GM19455 (cell line): ENCODE measurements at regions not wholly inside any gene's neighbourhood (a gene's known extent, or its start where the extent isn't known, plus 50 kb on each side); places are given as distances from the start of the nearest gene placed in this dataset.

Experiments used
- ATAC-seq: cut with Tn5 transposase; IDR thresholded peaks from one replicate; pipeline ENCODE4 v1.9.1; 2021; ENCODE audit not compliant: unreplicated experiment

DNA sequence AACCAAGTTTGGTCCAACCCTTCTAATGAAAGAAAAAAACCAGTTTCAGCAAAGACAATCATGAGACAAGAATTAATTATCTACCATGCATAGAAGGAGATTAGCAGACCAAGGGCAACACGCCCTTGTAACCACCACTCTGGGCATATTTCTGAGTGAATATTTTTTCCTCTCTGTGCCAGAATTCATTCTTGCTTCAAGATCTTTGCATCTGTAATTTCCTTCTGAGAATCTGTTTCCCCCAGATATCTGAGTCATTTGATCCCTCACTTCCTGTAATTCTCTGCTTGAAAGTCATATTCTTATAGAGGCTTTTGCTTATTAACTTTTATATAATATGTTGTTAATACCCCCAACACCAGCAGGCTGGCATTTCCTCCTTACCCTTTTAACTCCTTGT is 243.7 kb downstream of the SLC16A7 start:
- no peak for ATAC-seq

DNA sequence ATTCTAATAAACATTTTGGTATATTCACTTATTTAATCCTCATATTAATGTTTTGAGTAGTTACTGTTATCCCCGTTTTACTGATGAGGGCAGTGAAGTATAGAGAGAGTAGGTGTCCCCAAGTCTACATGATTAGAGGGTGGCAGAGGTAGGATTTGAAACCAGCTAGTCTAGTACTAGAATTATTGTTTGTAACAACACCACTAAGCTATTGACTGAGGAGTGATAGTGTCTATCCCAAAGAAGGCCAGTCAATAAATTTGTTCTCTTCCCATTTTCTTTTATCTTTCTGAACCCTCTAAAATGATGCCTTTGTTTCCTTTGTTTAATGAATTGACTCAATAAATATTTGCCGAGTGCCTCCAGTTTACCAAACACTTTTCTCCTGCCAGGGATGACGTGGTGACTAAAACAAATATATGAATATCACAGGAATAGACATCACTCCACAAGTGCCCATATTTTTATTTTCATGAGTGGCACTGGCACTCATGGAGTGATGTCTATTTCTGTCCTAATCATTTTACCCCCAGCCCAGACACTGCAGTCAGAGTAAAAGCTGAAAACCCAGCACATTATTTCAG is 247.5 kb downstream of the SLC16A7 start:
- ATAC-seq, result no peak

DNA sequence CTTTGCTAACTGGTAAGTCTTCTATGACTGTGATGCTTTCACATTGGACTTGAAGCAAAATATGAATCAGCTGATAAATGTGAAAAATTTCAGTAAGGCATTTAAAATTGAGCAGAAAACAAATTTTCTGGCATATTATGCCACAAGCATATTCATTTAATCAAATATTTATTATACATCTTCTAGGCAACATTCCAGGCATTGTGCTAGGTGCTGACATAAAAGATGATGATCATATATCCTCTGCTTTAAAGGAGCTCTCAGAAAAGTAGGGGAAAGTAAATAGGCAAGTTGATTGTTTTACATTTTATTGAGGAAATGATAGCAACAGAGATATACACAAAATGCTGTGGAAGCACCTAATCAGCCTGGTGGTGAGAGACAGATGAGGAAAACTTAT is 248.9 kb downstream of the SLC16A7 start:
- no peak for ATAC-seq

- ATAC-seq, result no peak
These were observed 249.5 kb downstream of the SLC16A7 start for GRCh38 chr12:59845293-59845692.

DNA sequence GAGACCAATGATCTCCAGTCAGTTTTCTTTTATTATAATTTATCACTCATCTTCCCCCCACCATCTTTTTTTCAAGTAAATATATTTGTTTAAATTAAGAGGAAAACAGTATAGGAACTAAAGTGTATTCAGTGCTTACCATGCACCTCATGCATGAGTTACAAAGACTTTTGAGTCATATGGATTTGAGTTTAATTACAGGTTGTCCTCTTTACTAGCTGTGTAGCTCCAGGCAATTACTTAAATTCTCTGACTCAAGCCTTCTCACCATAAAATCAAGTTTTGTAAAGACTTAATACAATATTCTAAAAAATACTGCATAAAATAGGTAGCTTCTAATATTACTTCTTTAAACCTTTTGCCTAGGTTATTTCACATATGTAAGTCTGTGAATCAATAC is 251.3 kb downstream of the SLC16A7 start:
- ATAC-seq, result no peak

DNA sequence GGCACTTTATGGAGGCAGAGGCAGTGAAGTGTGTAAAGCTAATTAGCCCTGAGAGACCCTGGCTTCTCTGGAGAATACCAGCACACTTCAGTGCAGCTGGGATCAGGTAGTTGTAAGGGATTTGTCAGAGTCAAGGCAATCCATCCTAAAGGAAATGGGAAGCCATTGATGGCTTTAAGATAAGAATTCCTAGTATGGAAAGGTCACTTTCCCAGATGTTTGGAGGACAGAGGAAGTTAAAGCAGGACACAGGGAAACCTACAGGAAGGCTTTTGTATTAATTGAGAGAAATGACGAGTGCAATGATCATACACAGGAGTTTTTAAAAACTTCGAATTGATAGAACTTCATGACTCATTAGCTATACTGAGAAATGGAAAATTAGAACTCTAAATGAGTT is 254.4 kb downstream of the SLC16A7 start:
- ATAC-seq, result no peak

GRCh38 chr12:59858508-59859170 is 262.8 kb downstream of the SLC16A7 start:
- ATAC-seq, result no peak

- ATAC-seq, result no peak
These were observed 263.3 kb downstream of the SLC16A7 start for GRCh38 chr12:59859171-59859510.

DNA sequence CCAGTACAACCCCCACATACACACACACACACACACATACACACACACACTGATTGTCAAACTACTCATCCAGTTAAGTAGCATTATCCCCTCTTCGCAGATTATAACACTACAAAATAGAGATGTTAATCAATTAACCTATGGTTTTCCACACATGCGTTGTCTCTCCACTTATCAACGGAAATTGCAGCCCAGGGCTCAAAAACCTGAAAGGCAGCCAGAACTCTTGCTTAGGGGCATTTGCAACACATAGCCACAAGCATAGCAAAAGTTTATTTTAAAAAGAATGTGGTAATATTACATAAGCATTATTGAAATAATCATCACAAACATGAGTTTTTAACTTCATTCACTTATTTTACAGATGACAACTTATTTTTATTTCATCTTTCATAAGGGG is 265.8 kb downstream of the SLC16A7 start:
- no peak for ATAC-seq

- no peak for ATAC-seq
These were observed 271.2 kb downstream of the SLC16A7 start for GRCh38 chr12:59867055-59867454.

DNA sequence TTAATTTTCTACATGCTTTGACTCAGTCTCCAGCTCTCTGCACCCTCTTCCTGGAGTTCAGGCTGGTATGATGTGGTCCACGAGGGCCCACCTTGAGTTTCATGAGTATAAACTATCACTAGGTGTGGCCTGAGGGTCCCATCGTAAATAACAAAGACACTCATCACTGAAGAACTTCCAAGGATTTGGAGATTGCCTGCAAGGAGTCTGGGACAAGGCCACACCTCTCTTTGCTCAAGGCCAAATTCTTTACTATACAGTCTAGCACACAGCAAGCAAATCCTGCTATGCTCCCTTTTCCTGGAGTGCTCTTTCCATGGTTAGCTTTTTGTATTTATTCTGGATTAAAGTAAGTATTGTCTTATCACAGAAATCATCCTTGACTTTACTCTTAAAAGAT is 271.9 kb downstream of the SLC16A7 start:
- no peak for ATAC-seq

- ATAC-seq, result no peak
These were observed 275.9 kb downstream of the SLC16A7 start for GRCh38 chr12:59871779-59872178.

DNA sequence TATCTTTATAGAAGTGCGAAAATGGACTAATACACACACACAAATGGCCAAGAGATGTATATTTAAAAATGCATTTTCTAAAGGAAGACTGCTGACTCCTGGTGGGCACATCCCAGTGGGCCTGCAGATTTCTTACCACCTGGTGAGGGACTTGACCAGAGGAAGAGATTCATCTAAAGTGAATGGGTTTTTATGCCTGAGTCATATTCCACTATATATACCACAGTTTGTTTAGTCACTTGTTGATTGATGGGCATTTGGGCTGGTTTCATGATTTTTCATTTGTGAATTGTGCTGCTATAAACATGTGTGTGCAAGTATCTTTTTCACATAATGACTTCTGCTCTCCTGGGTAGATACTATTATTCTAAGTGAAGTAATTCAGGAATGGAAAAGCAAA is 277.3 kb downstream of the SLC16A7 start:
- no peak for ATAC-seq

DNA sequence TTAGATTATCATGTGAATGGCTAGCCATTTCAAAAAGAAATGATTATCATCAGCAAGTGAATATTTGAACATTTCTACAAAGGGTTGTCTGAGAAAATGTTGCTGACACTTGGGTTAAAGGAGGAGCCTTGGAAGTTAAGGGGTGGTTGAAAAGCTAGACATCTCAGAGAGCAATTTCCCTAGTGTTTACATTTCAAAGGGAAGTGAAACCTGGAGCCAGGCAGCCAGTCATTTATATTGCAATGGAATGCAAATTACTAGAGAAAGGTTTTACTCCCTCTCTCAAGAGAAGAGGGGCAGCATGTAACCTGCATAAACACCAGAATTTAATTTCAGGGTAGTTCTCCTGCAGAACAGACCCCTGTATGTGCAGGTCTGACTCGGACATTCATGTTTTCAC is 279.0 kb downstream of the SLC16A7 start:
- ATAC-seq, result no peak

GRCh38 chr12:59886131-59886733 is 290.4 kb downstream of the SLC16A7 start:
- ATAC-seq, result no peak

- ATAC-seq, result no peak
These were observed 291.3 kb downstream of the SLC16A7 start for GRCh38 chr12:59887178-59887577.

GRCh38 chr12:59890896-59891579 is 295.2 kb downstream of the SLC16A7 start:
- ATAC-seq, result no peak

GRCh38 chr12:59895166-59895775 is 299.4 kb downstream of the SLC16A7 start:
- ATAC-seq, result no peak

GRCh38 chr12:59904874-59905521 is 309.2 kb downstream of the SLC16A7 start:
- ATAC-seq, result no peak

DNA sequence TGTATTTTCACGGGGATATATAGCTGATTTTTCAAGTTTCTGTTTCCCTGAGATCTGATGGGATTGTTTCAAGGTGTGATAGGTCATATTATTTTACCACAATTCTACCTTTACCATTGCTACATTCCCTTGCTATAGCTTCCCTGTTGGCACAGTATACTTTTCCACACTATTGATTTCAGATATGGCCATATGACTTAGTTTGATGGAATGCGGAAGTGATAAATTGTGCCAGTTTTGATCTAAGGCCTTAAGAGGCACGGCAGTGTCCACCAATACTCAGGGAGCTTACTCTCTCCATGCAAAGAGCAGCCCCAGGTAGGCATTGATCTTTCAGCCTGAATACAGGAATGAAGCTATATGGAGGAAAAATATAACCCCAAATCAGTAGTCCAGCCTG is 315.7 kb downstream of the SLC16A7 start:
- ATAC-seq, result no peak

- no peak for ATAC-seq
These were observed 321.2 kb downstream of the SLC16A7 start for GRCh38 chr12:59916988-59917387.
